Sciatic nerve (tissue), 2 donors: ENCODE measurements at regions not wholly inside any gene's neighbourhood (a gene's known extent, or its start where the extent isn't known, plus 50 kb on each side); places are given as distances from the start of the nearest gene placed in this dataset.

Experiments
- ATAC-seq: fragments of 200-7000 bp; cut with Tn5 transposase; one replicate; pipeline ENCODE4 v1.9.1; 2020; ENCODE audit warnings: mild to moderate bottlenecking, moderate library complexity
- DNase-seq: peaks from one replicate; pipeline ENCODE4 v3.0.0-alpha.2; 2020; ENCODE audit warnings: low spot score
- intact Hi-C: fragments of 100-400 bp; cut with DNase I; formaldehyde crosslinking; loops from one replicate; pipeline ENCODE4 v1.14.2; 2022
- donor health status: DM: no; HTN: no; CAD: no.
- donor health status: DM: no; HTN: no; CAD: no.

GRCh38 chr18:70649683-70650082, 360.8 kb downstream of the SOCS6 start:
- DNase-seq (no peak), ATAC-seq (no peak)
- intact Hi-C loops: no loop called here

- ATAC-seq: no peak
- intact Hi-C loops: no loop called here
- no peak for DNase-seq
These were observed 357.1 kb downstream of the SOCS6 start for GRCh38 chr18:70645971-70646370.

- ATAC-seq: no peak
- intact Hi-C loops: no loop called here
- DNase-seq: no peak
These were observed 355.0 kb downstream of the SOCS6 start for GRCh38 chr18:70643812-70644211.

- intact Hi-C loops: no loop called here
- ATAC-seq (no peak), DNase-seq (no peak)
These were observed 352.4 kb downstream of the SOCS6 start for GRCh38 chr18:70641156-70641775.

- ATAC-seq: no peak
- intact Hi-C loops: no loop called here
- no peak for DNase-seq
These were observed 351.6 kb downstream of the SOCS6 start for GRCh38 chr18:70640336-70640887.

GRCh38 chr18:70636991-70637390, 348.1 kb downstream of the SOCS6 start:
- DNase-seq (no peak), ATAC-seq (no peak)
- intact Hi-C loops: no loop called here

GRCh38 chr18:70634576-70635147, 345.8 kb downstream of the SOCS6 start:
- ATAC-seq (no peak), DNase-seq (no peak)
- intact Hi-C loops: no loop called here

GRCh38 chr18:70627182-70627802, 338.4 kb downstream of the SOCS6 start:
- no peak for ATAC-seq
- intact Hi-C loops: no loop called here
- DNase-seq: no peak

GRCh38 chr18:70622622-70623419, 334.0 kb downstream of the SOCS6 start:
- intact Hi-C loops: no loop called here
- ATAC-seq (no peak), DNase-seq (no peak)

- intact Hi-C loops: no loop called here
These were observed 332.9 kb downstream of the SOCS6 start for GRCh38 chr18:70621710-70622109.

GRCh38 chr18:70620837-70621612, 332.2 kb downstream of the SOCS6 start:
- ATAC-seq (no peak), DNase-seq (no peak)
- intact Hi-C loops: no loop called here

More at GRCh38 chr18:70621710-70622109, 332.9 kb downstream of the SOCS6 start:
- no peak for ATAC-seq
- no peak for DNase-seq

GRCh38 chr18:70617020-70617763, 328.3 kb downstream of the SOCS6 start:
- intact Hi-C loops: no loop called here
- ATAC-seq (no peak), DNase-seq (no peak)

GRCh38 chr18:70600225-70600925, 311.5 kb downstream of the SOCS6 start:
- no peak for ATAC-seq
- no peak for DNase-seq
- intact Hi-C loops: no loop called here

GRCh38 chr18:70598406-70598805, 309.6 kb downstream of the SOCS6 start:
- ATAC-seq (no peak), DNase-seq (no peak)
- intact Hi-C loops: no loop called here

GRCh38 chr18:70582981-70583380, 294.1 kb downstream of the SOCS6 start:
- ATAC-seq (no peak), DNase-seq (no peak)
- intact Hi-C loops: no loop called here

GRCh38 chr18:70578480-70578879, 289.6 kb downstream of the SOCS6 start:
- ATAC-seq (no peak), DNase-seq (no peak)
- intact Hi-C loops: no loop called here

- DNase-seq: no peak
- ATAC-seq: no peak
- intact Hi-C loops: no loop called here
These were observed 288.2 kb downstream of the SOCS6 start for GRCh38 chr18:70577023-70577420.
